ENCODE measurements at regions not wholly inside any gene's neighbourhood (a gene's known extent, or its start where the extent isn't known, plus 50 kb on each side); places are given as distances from the start of the nearest gene placed in this dataset.

DNA sequence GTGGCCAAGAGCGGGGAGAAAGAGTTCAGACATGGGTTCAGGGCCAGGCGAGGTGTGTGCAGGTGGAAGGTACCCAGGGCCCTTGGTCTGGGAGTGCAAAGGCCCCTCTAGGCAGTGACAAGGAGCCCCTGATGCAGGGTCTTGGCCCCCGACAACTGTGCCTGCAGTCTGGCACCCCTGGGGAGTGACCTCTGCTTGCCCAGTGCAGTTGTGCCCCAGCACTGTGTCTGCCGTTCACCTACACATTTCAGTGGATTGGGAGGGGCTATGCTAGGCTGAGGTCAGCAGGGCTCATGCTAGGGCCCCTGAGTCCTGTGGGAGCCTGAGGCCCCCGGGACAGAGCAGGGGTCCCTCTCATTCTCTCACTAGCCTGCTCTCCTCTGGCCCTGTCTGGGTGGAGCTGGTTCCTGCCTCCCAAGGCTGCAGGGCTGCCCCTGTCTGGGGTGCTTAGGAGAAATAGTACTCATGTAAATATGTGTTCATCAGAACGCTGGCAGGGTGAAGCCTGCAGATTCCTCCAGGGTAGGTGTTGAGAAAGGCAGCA is 550.4 kb downstream of the TCERG1L start:
- DNase-seq, result no peak

DNA sequence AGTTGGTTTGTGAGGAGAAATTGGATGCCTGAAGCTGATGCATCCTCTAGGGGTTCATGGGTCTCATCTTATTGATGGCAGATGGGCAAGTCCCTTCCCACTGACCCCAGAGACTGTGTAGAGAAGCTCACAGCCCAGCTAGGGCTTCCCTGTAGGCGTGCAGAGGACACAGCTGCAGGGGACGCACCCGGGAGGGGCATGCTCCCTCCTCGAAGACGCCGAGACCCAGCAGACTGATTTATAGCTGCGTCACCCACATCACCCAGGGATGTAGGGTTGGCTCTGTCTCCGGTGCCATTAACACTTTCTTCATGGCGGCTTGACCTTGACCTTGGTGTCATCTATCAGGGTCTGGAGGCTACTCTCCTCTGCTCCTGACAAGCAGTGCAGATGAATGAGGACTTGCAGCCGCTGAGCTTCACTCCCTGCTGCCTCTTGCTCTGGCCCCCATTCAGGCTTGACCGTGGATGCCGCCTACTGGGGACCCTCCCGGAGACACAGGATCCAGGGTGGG is 549.7 kb downstream of the TCERG1L start:
- DNase-seq, result no peak

DNA sequence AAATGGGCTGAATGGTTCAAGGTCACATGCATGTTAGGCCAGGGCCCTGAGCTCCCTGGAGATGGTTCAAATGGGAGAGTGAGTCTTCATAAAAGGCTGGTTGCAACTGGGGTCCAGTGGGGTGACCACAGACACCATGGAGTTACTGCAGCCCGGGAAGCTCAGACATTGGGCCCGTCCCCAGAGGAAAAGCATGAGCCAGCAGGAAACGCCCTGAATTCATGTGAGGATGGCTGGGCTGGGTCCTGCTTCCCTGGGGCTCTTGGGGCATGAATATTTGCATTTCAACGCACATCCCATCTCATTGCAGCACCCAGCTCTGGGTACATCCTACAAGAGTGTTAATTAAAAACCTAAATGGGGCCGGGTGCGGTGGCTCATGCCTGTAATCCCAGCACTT is 549.0 kb downstream of the TCERG1L start:
- DNase-seq, result no peak

DNA sequence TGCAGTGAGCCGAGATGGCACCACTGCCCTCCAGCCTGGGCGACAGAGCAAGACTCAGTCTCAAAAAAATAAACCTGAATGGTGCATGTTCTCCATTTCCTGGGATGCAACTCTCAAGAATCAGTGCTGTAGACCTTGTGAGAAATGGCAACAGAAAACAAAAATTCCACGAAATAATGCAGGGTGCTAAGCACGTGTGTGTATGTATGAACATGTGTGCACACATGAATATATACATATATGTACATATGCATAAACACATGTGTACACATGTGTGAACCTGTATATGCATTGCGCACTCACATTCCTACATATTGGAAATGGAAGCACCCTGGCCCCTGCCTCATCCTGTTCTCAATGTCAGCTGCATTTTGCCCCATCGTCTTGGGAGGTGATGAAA is 548.5 kb downstream of the TCERG1L start:
- DNase-seq, result no peak

DNA sequence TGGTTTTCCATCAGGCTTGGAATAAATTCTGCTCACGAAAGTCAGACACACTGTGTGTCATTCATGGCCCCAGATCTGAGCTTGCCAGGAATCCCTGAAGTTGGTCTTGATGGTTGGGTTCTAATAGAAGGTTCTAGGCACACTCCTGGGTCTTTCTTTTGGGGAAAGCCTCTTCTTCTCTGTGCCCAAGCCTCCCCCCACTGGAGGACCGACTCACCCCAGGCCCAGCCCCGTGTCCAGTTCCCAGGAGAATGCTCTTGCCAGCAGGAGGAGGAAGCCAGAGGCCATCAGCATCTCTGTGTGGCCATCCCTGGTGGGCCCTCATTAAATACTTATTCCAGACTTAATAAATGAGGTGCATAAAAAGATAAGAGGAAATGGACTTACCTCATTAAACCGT is 548.0 kb downstream of the TCERG1L start:
- DNase-seq, result no peak

DNA sequence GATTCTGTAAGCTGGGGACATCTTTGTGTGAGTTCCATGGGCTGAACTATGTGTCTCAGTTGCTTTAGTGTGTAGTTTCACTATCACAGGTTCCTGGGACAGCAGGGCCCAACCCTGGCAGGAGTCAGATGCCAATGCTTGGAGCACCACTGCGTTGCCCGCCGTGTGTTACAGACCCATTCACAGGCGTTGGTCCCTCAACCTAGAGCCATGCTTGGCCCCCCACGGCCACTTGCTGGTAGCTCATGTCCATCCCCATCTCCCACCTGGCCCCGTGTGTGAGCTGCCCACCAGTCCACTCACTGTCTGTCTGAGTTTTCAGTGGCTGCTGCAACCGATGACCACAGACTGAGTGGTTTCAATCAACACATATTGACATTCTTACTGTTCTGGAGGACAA is 546.9 kb downstream of the TCERG1L start:
- no peak for DNase-seq

DNA sequence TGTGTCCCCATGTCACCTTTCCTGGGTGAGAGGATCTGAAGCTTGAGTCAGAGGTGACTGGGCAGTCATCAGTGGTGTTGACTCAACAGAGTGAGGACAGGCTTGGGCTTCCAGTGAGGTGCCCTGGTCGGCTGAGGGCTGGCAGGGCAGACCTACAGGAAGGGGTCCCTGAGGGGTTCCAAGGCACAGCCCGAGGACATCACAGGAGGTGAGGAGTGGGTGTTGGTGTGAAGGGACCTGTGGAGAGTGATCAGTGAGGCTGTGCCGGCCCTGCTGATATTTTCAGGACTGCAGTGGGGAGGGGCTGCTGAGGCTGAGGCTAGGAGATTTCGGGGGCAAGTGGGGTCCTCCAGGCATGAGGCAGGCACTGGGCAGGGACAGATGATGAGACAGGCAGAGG is 545.5 kb downstream of the TCERG1L start:
- DNase-seq, result no peak

DNA sequence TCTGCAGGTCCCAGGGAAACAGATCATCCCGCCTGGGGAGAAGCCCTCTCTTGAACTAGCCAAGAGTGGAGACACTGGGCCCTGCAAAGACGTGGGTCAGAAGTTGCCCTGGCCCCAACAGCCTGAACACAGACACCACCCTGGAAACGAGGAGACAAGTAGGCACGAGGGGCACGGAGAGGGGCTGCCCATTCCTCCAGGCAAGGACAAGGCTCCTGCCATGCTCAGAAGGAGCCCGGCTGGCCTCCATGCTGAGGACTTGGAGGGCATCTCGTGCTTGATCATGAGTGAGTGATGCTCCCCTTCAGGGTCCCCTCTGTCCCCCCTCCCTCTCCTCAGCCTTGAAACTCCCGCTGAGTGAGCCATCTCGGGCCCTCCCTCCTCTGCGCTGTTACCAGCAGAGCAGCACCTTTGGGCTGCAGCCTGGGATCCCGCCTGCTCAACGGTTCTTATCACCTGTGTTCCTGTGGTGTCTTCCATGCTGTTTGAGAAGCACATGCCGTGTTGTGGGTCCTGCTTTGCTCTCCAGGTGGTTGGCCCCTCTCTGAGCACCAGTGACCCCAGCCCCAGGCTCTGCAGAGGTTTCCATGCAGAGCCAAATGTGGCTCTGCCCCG is 544.3 kb downstream of the TCERG1L start:
- DNase-seq, result no peak

DNA sequence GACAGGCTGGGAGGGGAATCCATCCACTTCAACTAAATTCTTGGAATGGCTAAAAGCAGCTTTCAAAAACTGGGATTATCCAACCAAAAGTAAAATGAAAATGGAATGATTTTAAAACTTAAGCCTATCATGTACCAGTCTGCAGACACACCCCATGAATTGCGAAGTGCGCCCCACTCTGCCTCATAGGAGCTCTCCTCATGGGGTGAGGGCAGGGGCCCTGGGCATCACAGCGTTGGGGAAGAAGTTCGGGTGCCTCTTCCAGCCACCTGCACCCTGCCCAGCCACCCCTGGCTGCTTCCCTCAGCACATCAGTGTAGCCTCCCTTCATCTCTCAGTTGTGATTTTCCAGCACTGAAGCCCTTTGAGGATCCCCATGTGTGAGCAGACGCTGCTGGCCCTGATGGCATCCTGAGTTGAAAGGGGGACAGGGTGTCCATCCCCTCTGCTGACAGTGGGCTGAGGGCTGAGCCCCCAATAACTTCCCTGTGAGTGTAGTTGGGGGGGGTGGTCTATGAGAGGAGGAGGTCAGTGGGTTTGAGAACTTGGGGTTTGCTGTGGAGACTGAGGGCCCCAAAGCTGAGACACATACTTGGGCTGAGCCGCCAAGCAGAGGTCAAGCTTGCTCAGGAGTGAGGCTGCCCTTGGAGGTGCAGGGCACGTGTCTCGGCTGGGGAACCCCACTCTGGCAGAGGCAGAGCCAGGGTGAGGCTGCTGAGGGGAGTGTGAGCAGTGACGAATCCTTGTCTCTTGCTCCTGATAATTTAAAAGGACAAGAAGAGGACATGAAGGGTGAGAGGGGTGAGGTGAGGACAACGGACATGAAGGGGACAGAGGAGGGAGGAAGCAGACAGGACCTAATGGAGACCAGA is 542.1 kb downstream of the TCERG1L start:
- DNase-seq, result no peak

DNA sequence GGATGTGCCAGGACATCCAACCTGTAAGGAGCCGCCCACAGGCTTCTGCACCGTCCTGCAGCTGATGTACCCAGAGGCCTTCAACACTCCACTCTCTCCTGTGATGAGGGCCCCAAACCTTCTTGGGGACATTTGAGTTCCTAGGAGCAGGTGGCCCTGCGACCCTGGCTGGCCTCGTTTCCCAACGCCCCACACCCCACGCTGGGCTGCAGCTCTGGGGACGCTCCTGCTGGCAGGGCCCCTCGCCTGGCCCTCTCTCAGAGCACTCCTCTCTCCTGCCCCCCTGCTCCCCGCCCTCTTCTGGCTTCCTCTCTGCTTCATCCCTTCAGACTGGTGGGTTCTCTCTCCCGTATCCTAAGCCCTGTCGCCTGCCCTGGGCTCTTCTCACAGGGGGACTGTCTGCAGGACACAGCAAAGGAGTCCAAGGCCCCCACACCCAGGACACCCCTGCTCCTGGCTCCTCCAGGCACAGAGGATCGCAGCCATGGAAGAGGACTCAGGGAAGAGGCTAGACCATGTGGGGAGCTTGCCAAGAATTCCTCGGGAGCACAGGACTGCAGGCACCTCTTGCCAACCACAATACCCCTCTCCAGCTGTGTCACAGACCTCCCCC is 541.4 kb downstream of the TCERG1L start:
- DNase-seq, result no peak

DNA sequence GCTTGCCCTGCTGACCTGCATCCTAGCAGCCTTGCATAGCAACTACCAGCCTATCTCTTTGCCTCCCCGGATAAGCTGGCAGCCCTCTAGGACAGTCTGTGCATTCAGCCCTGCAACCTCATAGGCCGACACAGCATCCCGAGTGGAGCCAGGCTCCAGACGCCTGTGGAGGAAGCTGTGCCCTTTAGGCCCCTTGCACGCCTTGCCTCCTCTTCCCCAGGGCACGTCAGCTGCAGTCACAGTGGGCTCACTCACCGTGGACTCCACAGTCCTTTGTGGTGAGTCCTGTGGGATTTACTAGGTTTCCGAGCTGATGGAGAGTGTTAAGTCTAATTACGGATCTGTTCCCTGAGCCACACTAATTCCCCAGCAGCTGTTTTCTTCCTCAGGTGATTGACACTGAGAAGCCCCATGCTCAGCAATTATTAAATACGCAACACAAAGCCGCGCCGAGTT is 540.0 kb downstream of the TCERG1L start:
- DNase-seq, result no peak

DNA sequence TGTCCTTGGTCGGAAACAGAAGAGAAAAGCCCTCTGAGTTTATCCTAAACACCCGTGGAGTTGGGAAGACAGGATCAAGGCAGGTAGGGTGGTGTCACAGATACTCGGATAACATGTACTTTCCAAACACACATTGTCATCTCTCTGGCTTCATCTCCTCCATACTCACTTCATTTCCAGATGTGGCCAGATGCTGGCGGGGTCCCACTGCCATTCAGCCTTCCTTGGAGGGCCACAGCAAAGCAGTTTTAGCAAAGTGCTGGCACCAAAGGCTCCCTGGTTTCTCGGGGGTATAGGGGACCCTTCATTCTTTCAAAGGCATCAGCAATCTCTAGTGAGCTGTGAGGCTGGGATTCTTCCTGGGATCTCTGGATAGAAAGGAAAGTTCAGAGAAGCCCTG is 539.5 kb downstream of the TCERG1L start:
- no peak for DNase-seq

DNA sequence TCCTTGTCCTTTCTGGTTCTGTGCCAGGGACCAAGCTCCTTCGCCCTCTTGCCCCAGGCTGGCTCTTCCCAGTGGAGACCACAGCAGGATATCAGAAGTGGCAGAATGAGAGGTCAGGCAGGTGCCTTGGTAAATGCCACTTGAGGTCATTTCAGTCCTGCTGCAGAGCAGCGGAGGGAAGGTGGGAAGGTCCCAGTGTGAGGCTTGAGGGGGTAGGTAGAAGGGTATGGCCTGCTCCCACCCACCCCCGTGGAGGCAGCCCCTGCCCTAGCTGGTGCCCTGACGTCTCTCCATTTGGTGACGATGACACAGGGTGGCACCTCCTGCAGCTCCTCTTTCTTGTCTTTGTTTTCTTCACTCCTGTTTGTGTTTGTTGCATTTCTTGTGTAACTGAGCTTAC is 538.8 kb downstream of the TCERG1L start:
- DNase-seq, result no peak

DNA sequence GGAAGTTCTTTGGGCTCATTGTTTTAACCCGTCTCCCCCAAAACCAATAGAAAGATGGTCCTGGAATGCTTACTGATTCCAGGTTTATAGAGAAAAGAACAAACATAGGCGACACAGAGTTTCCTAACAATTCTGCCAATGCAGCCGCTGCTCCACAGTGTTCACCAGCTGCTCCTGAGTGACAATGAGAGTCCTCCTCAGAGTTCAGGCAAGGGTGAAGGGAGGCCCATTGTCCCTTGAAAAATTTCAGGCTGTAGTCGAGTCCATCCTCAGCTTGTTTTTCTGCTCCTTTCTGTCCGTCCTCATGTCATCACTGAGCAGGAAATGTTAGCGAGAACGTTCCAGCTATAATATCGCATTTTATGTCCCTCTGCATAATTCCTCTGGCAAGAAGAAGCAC is 537.6 kb downstream of the TCERG1L start:
- DNase-seq, result no peak

DNA sequence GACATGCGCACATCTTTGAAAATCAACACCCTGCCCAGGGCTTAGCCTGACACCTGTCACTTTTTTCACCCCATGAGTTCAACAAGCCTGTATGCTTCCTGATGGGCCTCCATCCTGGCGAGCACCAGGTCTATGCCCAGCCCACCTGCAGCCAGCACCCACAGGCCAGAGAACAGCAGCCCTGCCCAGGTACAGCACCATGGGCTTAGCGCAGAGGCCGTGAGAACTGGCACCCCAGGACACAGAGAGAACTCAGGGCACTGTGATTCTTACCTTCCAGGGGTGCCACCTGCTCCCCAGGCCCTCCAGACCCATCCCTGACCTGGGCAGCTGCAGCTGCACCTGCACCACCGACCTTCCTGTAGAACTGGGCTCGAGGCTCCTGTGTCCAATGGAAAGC is 536.6 kb downstream of the TCERG1L start:
- DNase-seq, result no peak

DNA sequence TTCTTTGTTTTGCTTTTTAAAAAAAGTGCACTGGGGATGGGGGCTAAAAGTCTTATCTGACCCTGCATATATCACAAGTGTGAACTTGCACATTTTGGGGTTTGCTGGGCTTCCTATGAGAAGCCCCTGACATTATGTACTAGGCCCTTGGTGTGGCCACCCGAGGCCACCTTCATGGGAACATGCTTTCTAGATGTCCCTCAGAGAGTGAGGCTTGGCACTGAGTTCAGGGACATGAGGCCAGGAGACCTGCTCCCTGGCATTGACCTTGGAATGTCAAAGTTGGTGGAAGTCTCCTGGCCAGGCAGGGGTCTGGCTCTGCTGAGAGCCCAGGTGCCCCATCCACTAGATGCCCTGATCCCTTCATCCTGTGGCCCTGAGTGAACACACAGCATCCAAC is 536.2 kb downstream of the TCERG1L start:
- DNase-seq, result no peak

DNA sequence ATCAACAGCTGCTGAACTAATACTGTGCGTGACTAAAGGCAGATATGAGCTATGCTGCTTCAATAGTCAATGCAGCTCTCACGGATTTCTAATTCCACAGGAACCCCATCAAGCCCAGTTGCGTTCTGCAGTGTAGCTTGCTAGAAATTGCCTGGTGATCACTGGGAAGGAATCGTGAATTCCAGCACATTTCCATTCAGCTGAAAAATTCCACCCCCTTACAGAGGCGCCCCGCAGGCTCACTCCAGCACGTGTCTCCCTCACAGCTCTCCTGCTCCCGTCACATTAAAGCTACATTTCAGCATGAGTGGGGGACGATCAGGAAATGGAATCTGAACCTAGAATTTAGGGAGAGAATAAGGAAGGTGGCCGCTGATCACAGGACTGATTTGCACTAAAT is 534.8 kb downstream of the TCERG1L start:
- no peak for DNase-seq

DNA sequence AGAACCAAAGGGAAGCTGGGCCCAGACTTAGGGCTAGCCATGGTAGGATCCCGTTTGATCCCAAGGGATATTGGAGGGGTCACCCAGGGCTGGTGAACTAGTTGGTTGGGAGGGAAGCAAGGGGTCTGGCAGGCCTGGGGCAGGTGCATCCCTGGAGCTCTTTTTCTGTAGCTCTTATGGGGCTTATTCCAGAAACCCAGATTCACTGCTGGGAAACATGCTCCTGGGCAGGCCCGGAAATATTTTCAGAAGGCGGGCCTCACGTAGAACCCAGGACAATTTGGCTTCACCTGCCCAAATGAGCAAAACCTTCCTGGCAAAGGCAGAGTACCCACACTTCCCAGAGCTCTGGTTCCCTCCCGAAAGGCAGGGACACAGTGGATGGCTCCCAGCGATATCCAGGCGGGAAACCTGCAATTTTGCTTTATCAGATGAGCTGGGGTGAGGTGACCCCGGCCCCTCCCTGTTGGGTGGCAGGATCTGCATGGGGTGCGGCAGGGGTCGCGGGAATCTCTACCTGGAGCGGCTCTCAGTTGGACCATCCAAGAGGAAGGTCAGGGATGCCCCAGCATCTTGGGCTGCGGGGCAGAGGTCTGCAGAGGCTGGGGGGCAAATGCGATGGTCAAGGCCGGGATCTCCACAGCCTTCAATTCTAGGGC is 533.9 kb downstream of the TCERG1L start:
- no peak for DNase-seq

DNA sequence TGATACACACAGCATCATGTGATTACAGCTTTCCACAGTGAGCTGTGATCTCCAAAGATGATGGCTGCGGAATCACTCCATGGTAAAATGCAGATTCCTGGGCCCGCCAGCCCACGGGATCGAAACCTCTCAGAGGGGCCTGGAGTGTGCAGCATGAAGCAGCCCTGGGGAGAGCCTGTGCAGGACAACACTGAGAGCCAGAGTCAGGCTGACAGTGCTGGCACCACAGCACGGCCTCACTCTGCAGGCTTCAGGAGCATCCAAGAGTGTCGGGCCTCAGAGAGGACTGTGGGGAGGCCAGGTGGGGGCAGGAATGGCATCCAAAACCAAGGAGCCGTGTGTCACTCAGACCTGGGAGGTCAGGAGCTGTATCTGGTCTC is 533.4 kb downstream of the TCERG1L start:
- DNase-seq, result no peak

DNA sequence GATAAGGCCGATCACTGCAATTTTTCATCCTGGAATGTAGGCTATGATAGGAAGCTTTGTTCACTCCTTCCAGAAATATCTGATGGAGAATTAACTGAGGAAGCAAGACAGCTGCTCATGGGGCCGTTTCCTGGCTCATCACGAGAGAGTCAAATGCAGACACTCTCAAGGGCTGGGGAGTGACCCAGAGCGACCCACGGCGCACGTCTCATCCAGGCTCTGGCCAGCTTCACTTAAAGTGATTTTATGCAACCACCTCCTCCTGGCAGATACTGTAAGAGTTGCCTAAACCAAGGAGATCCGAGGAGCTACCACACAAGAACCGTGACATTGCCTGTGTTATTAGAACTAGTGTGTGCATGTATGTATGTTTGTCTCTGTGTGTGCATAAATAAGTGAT is 530.8 kb downstream of the TCERG1L start:
- no peak for DNase-seq

DNA sequence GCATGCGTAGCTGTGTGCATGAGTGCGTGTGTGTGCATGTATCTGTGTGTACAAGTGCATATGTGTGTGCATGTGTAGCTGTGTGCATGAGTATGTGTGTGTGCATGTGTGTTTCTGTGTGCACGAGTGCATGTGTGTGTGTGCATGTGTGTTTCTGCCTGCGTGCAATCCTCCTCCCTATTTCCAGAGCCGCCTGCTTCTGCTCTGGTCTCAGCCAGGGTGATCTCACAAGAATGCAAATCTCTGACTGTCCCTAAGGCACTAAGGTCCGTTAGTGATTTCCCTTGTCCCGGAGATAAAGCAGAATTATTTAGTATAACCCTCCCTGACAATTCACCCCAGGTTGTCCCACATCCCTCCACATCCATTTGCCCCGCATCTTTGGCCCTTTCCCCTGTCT is 530.3 kb downstream of the TCERG1L start:
- no peak for DNase-seq

DNA sequence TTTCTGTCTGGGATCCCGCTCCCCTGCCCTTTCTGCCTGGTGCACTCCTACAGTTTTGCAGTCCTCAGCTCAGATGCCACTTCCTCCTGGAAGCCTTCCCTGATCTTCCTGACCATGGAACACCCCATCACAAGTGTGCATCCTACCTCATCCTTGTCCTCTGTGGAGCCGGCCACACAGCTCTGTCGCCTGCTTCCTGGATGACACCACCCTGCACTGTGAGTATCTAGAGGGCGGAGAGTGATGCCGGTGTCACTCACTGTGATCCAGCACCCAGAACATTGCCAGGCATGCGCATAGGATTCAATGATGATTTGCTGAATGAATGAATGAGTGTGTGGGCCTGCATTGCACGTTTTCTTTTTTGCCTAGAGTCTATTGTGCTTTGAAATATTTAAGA is 529.9 kb downstream of the TCERG1L start:
- DNase-seq, result no peak
